Astrocyte (in vitro differentiated cells and primary cell): ENCODE measurements at regions not wholly inside any gene's neighbourhood (a gene's known extent, or its start where the extent isn't known, plus 50 kb on each side); places are given as distances from the start of the nearest gene placed in this dataset.
A peak's percentile ranks its signal among the peaks of the same experiment; 100 is the strongest.

Experiments
- DNase-seq: peaks from one replicate; pipeline ENCODE4 v3.0.0-alpha.2; 2010; ENCODE audit warnings: low read depth
- FAIRE-seq: peaks from 2 replicates; lab custom pipeline; 2011; peaks lifted over from hg19 to GRCh38; lab: Jason Lieb, UNC
- H2AFZ ChIP-seq: 2 replicates; pipeline ENCODE4 v1.6.0; 2012; ENCODE audit warnings: low read depth, low read length, inconsistent platforms
- H3K27ac ChIP-seq: 2 replicates; pipeline ENCODE4 v1.5.1; 2011; ENCODE audit warnings: low read depth, low read length, inconsistent platforms
- H3K27me3 ChIP-seq: 2 replicates; pipeline ENCODE4 v1.6.0; 2011; ENCODE audit warnings: low read length, inconsistent platforms; ENCODE audit not compliant: insufficient read depth
- H3K36me3 ChIP-seq: 2 replicates; pipeline ENCODE4 v1.5.1; 2011; ENCODE audit warnings: low read length, inconsistent platforms; ENCODE audit not compliant: insufficient read depth
- H3K4me1 ChIP-seq: 2 replicates; pipeline ENCODE4 v1.5.1; 2011; ENCODE audit warnings: low read length, inconsistent platforms; ENCODE audit not compliant: insufficient read depth
- H3K4me2 ChIP-seq: 2 replicates; pipeline ENCODE4 v1.6.0; 2012; ENCODE audit warnings: low read length, inconsistent platforms
- H3K4me3 ChIP-seq: 2 replicates; pipeline ENCODE4 v1.5.1; 2011; ENCODE audit warnings: low read depth, mild to moderate bottlenecking, low read length, inconsistent platforms; ENCODE audit not compliant: insufficient read depth
- H3K79me2 ChIP-seq: 2 replicates; pipeline ENCODE4 v1.6.0; 2012; ENCODE audit warnings: mild to moderate bottlenecking, low read length, inconsistent platforms; ENCODE audit not compliant: insufficient read depth
- H3K9ac ChIP-seq: 2 replicates; pipeline ENCODE4 v1.6.0; 2012; ENCODE audit warnings: mild to moderate bottlenecking, low read length, inconsistent platforms
- H3K9me3 ChIP-seq: 2 replicates; pipeline ENCODE4 v1.5.1; 2012; ENCODE audit warnings: low read depth, mild to moderate bottlenecking, low read length, inconsistent platforms; ENCODE audit not compliant: insufficient read depth
- H4K20me1 ChIP-seq: 2 replicates; pipeline ENCODE4 v1.6.0; 2012; ENCODE audit warnings: low read length, inconsistent platforms; ENCODE audit not compliant: insufficient read depth
- H3K27ac Mint-ChIP-seq: one replicate; pipeline ENCODE4 v1.8.0; 2021; ENCODE audit warnings: mild to moderate bottlenecking, mixed read lengths; ENCODE audit not compliant: unreplicated experiment
- H3K27me3 Mint-ChIP-seq: one replicate; pipeline ENCODE4 v1.8.0; 2021; ENCODE audit warnings: low read depth, mixed read lengths; ENCODE audit not compliant: unreplicated experiment
- H3K36me3 Mint-ChIP-seq: one replicate; pipeline ENCODE4 v1.8.0; 2021; ENCODE audit warnings: low read depth, mixed read lengths; ENCODE audit not compliant: unreplicated experiment
- H3K4me1 Mint-ChIP-seq: one replicate; pipeline ENCODE4 v1.8.0; 2021; ENCODE audit warnings: low read depth, mixed read lengths; ENCODE audit not compliant: unreplicated experiment
- H3K4me3 Mint-ChIP-seq: one replicate; pipeline ENCODE4 v1.8.0; 2021; ENCODE audit warnings: mild to moderate bottlenecking, moderate library complexity, mixed read lengths; ENCODE audit not compliant: unreplicated experiment
- H3K9me3 Mint-ChIP-seq: one replicate; pipeline ENCODE4 v1.8.0; 2021; ENCODE audit warnings: mild to moderate bottlenecking, mixed read lengths; ENCODE audit not compliant: unreplicated experiment
- CTCF ChIP-seq: IDR thresholded peaks from 2 replicates; pipeline ENCODE4 v1.5.1; 2011; ENCODE audit warnings: low read depth, mild to moderate bottlenecking, inconsistent platforms, low read length, moderate library complexity; ENCODE audit not compliant: insufficient read depth
- EZH2 ChIP-seq: IDR thresholded peaks from 2 replicates; pipeline ENCODE4 v1.6.1; 2012; ENCODE audit warnings: mild to moderate bottlenecking, low read length, inconsistent platforms; ENCODE audit not compliant: insufficient read depth

- Histone ChIP-seq H3K79me2 (no peaks in the 10 kb centered on the region), H3K4me3 (no peak overlapping the region), H3K27me3 (no peaks in the 10 kb centered on the region), H2AFZ (no peak overlapping the region), H3K4me1 (no peaks in the 10 kb centered on the region), H3K9me3 (no peaks in the 10 kb centered on the region), H3K4me2 (no peak overlapping the region), H3K36me3 (no peaks in the 10 kb centered on the region), H3K27ac (no peak overlapping the region), H4K20me1 (peaks cover 7% of the 10 kb centered on the region), H3K9ac (no peak overlapping the region)
- no peak for TF ChIP-seq CTCF
- no peak for TF ChIP-seq EZH2
- Mint-ChIP-seq H3K4me3 (no peak overlapping the region), H3K27me3 (no peaks in the 10 kb centered on the region), H3K4me1 (peaks cover 7% of the 10 kb centered on the region), H3K9me3 (peaks cover 9% of the 10 kb centered on the region), H3K36me3 (peaks cover 2% of the 10 kb centered on the region), H3K27ac (no peak overlapping the region)
- FAIRE-seq (no peak), DNase-seq (no peak)
Measured at GRCh38 chr13:99080131-99080530, 102.3 kb upstream of the DOCK9 start.

- TF ChIP-seq CTCF: no peak
- FAIRE-seq: no peak
- H3K9me3 ChIP-seq: no peaks in the 10 kb centered on the region
- Mint-ChIP-seq H3K36me3 (no peaks in the 10 kb centered on the region), H3K4me1 (peaks cover 2% of the 10 kb centered on the region), H3K27me3 (peaks cover 4% of the 10 kb centered on the region), H3K27ac (no peak overlapping the region), H3K9me3 (no peaks in the 10 kb centered on the region), H3K4me3 (no peak overlapping the region)
- H3K4me1 ChIP-seq: peaks cover 10% of the 10 kb centered on the region
- H3K27ac ChIP-seq: no peak overlapping the region
- H3K4me3 ChIP-seq: no peak overlapping the region
- H3K27me3 ChIP-seq: no peaks in the 10 kb centered on the region
- peaks cover 11% of the 10 kb centered on the region for H4K20me1 ChIP-seq
- H3K4me2 ChIP-seq: no peak overlapping the region
- H3K79me2 ChIP-seq: no peaks in the 10 kb centered on the region
- no peaks in the 10 kb centered on the region for H3K36me3 ChIP-seq
- DNase-seq: no peak
- no peak overlapping the region for H3K9ac ChIP-seq
- no peak overlapping the region for H2AFZ ChIP-seq
Measured at GRCh38 chr13:99083981-99084380, 106.1 kb upstream of the DOCK9 start.

- Mint-ChIP-seq H3K4me1 (peaks cover 2% of the 10 kb centered on the region), H3K9me3 (no peaks in the 10 kb centered on the region), H3K27me3 (peaks cover 4% of the 10 kb centered on the region), H3K27ac (no peak overlapping the region), H3K4me3 (peak overlapping the region; percentile 82), H3K36me3 (no peaks in the 10 kb centered on the region)
- Histone ChIP-seq H3K36me3 (no peaks in the 10 kb centered on the region), H3K79me2 (no peaks in the 10 kb centered on the region), H2AFZ (peak overlapping the region; percentile 26), H3K4me1 (peaks cover 10% of the 10 kb centered on the region), H3K4me2 (peak overlapping the region; percentile 92), H4K20me1 (peaks cover 11% of the 10 kb centered on the region), H3K4me3 (no peak overlapping the region), H3K9ac (no peak overlapping the region), H3K9me3 (no peaks in the 10 kb centered on the region), H3K27ac (no peak overlapping the region), H3K27me3 (peaks cover 1% of the 10 kb centered on the region)
- DNase-seq: no peak
- no peak for FAIRE-seq
- no peak for TF ChIP-seq CTCF
Measured at GRCh38 chr13:99085139-99085807, 107.4 kb upstream of the DOCK9 start.
